ENCODE measurements at regions not wholly inside any gene's neighbourhood (a gene's known extent, or its start where the extent isn't known, plus 50 kb on each side); places are given as distances from the start of the nearest gene placed in this dataset.

GRCh38 chr5:130743092-130743491 lies 422.0 kb downstream of the HINT1 start:
- TF ChIP-seq CTCF (conservative IDR thresholded peaks at IDR 0.05) = no peak
- H3K27ac ChIP-seq = no peak overlapping the region

GRCh38 chr5:130740047-130740569 lies 424.9 kb downstream of the HINT1 start:
- H3K27ac ChIP-seq = no peak overlapping the region
- TF ChIP-seq CTCF (conservative IDR thresholded peaks at IDR 0.05) = no peak

- no peak for TF ChIP-seq CTCF (conservative IDR thresholded peaks at IDR 0.05)
- H3K27ac ChIP-seq = no peak overlapping the region
Measured at GRCh38 chr5:130731839-130732238, 433.2 kb downstream of the HINT1 start.

- no peak overlapping the region for H3K27ac ChIP-seq
- TF ChIP-seq CTCF (conservative IDR thresholded peaks at IDR 0.05) = no peak
Measured at GRCh38 chr5:130729541-130729940, 435.5 kb downstream of the HINT1 start.

- H3K27ac ChIP-seq = no peak overlapping the region
- TF ChIP-seq CTCF (conservative IDR thresholded peaks at IDR 0.05) = no peak
Measured at GRCh38 chr5:130727830-130728229, 437.2 kb downstream of the HINT1 start.

- H3K27ac ChIP-seq = no peak overlapping the region
- TF ChIP-seq CTCF (conservative IDR thresholded peaks at IDR 0.05) = no peak
Measured at GRCh38 chr5:130724658-130725057, 440.4 kb downstream of the HINT1 start.

- peak; percentile 88 for TF ChIP-seq CTCF (conservative IDR thresholded peaks at IDR 0.05)
- H3K27ac ChIP-seq = no peak overlapping the region
Measured at GRCh38 chr5:130720355-130720754, 444.7 kb downstream of the HINT1 start.

Data from VCaP (cell line).